H1 (cell line): ENCODE measurements at regions not wholly inside any gene's neighbourhood (a gene's known extent, or its start where the extent isn't known, plus 50 kb on each side); places are given as distances from the start of the nearest gene placed in this dataset.
A peak's percentile ranks its signal among the peaks of the same experiment; 100 is the strongest.

Experiments used
- CTCF ChIA-PET: fragments of 300-600 bp; sonication (Branson Sonifier 250); formaldehyde crosslinking; loops from one replicate; lab custom pipeline; 2021; ENCODE audit not compliant: partially characterized antibody; lab: Charles Lee
- POLR2A ChIA-PET: fragments of 300-600 bp; sonication (Branson Sonifier 250); formaldehyde crosslinking; loops from one replicate; lab custom pipeline; 2021; ENCODE audit warnings: inconsistent platforms; ENCODE audit not compliant: partially characterized antibody; lab: Charles Lee
- DNase-seq, 2 experiments: peaks; one replicate each; pipeline versions ENCODE4 v3.0.0 to v3.0.0-alpha.2; 2010 to 2022; ENCODE audit warnings: low spot score in 2 of 2, low read depth in 1 of 2, mixed read lengths in 1 of 2
- FAIRE-seq: peaks from 2 replicates; lab custom pipeline; 2011; peaks lifted over from hg19 to GRCh38; lab: Jason Lieb, UNC
- H2AFZ ChIP-seq: 2 replicates; pipeline ENCODE4 v1.8.1; 2012; ENCODE audit warnings: low read length, inconsistent platforms
- H2AK5ac ChIP-seq: 2 replicates; pipeline ENCODE4 v1.6.1; 2013; ENCODE audit warnings: low read depth, low read length
- H2BK120ac ChIP-seq: replicated peaks from 2 replicates; pipeline ENCODE3; 2013; ENCODE audit warnings: low read depth, low read length, inconsistent platforms
- H2BK12ac ChIP-seq: 2 replicates; pipeline ENCODE4 v1.6.1; 2013; ENCODE audit warnings: low read depth, low read length
- H2BK15ac ChIP-seq: 2 replicates; pipeline ENCODE4 v1.6.1; 2013; ENCODE audit warnings: low read length
- H2BK20ac ChIP-seq: 2 replicates; pipeline ENCODE4 v1.6.1; 2013; ENCODE audit warnings: low read length
- H2BK5ac ChIP-seq: 2 replicates; pipeline ENCODE4 v1.6.1; 2013; ENCODE audit warnings: low read depth, low read length
- H3K14ac ChIP-seq: 2 replicates; pipeline ENCODE4 v1.6.1; 2013; ENCODE audit warnings: inconsistent platforms; ENCODE audit not compliant: insufficient read length
- H3K18ac ChIP-seq: 2 replicates; pipeline ENCODE4 v1.6.1; 2013; ENCODE audit warnings: low read length; ENCODE audit errors: extremely low read depth
- H3K23ac ChIP-seq: 2 replicates; pipeline ENCODE4 v1.6.1; 2013; ENCODE audit warnings: inconsistent platforms; ENCODE audit not compliant: insufficient read length
- H3K23me2 ChIP-seq: 2 replicates; pipeline ENCODE4 v1.6.1; 2013; ENCODE audit warnings: low read depth, low read length
- H3K27ac ChIP-seq: 2 replicates; pipeline ENCODE4 v1.6.1; 2011; ENCODE audit warnings: low read depth, low read length, inconsistent platforms
- H3K27me3 ChIP-seq, 4 experiments: replicated peaks in 1 of 4; 1 replicate in 1 of 4; 2 replicates in 3 of 4; pipeline versions ENCODE4 v1.6.1 to v1.8.1; 2011 to 2013; ENCODE audit warnings: low read length in 3 of 4, mild to moderate bottlenecking in 3 of 4, inconsistent platforms in 2 of 4, mixed read lengths in 2 of 4, moderate library complexity in 1 of 4; ENCODE audit not compliant: control insufficient read depth in 3 of 4, insufficient read depth in 3 of 4; ENCODE audit errors: extremely low read depth in 1 of 4
- H3K36me3 ChIP-seq, 4 experiments: 2 replicates each; pipeline versions ENCODE4 v1.6.1 to v1.8.1; 2011 to 2013; ENCODE audit warnings: mild to moderate bottlenecking in 4 of 4, low read length in 3 of 4, moderate library complexity in 2 of 4, control low read depth in 1 of 4, inconsistent platforms in 1 of 4; ENCODE audit not compliant: insufficient read depth in 4 of 4, control insufficient read depth in 2 of 4
- H3K4ac ChIP-seq: replicated peaks from 2 replicates; pipeline ENCODE3; 2013; ENCODE audit warnings: low read length, low read depth, mixed read lengths, inconsistent platforms; ENCODE audit not compliant: insufficient read length
- H3K4me1 ChIP-seq, 4 experiments: replicated peaks in 1 of 4; 1 replicate in 1 of 4; 2 replicates in 3 of 4; pipeline versions ENCODE4 v1.6.1 to v1.8.1; 2011 to 2013; ENCODE audit warnings: low read length in 3 of 4, inconsistent platforms in 2 of 4, mixed read lengths in 1 of 4; ENCODE audit not compliant: insufficient read depth in 4 of 4, control insufficient read depth in 3 of 4
- H3K4me2 ChIP-seq, 2 experiments: 2 replicates each; pipeline versions ENCODE4 v1.6.1 to v1.8.1; 2011 to 2013; ENCODE audit warnings: low read depth in 2 of 2, low read length in 2 of 2, control low read depth in 1 of 2, inconsistent platforms in 1 of 2, mild to moderate bottlenecking in 1 of 2; ENCODE audit not compliant: insufficient read depth in 1 of 2
- H3K4me3 ChIP-seq, 4 experiments: fragments of 200-600, 300-600 bp in 1 of 4; sonication (generic), shearing (Covaris generic), sonication (Bioruptor Twin) in 1 of 4; 2 replicates each; pipeline versions ENCODE4 v1.5.1 to v1.8.1; 2011 to 2016; ENCODE audit warnings: low read length in 4 of 4, low read depth in 3 of 4, control low read depth in 2 of 4, inconsistent platforms in 2 of 4, mild to moderate bottlenecking in 2 of 4, mixed read lengths in 1 of 4, moderate library complexity in 1 of 4; ENCODE audit not compliant: insufficient read depth in 2 of 4; ENCODE audit errors: extremely low read depth in 1 of 4
- H3K56ac ChIP-seq: replicated peaks from 2 replicates; pipeline ENCODE3; 2013; ENCODE audit warnings: low read depth, mild to moderate bottlenecking, mixed read lengths, low read length, inconsistent platforms; ENCODE audit not compliant: insufficient read length
- H3K79me1 ChIP-seq: 2 replicates; pipeline ENCODE4 v1.6.1; 2013; ENCODE audit warnings: low read depth, low read length, control low read depth
- H3K79me2 ChIP-seq, 2 experiments: 2 replicates each; pipeline versions ENCODE4 v1.6.1 to v1.8.1; 2012 to 2013; ENCODE audit warnings: low read length in 2 of 2, mild to moderate bottlenecking in 2 of 2, inconsistent platforms in 1 of 2; ENCODE audit not compliant: insufficient read depth in 2 of 2, control insufficient read depth in 1 of 2
- H3K9ac ChIP-seq, 4 experiments: replicated peaks in 1 of 4; 1 replicate in 1 of 4; 2 replicates in 3 of 4; pipeline versions ENCODE4 v1.6.1 to v1.8.1; 2011 to 2013; ENCODE audit warnings: low read depth in 3 of 4, low read length in 3 of 4, control low read depth in 2 of 4, mild to moderate bottlenecking in 2 of 4, moderate library complexity in 2 of 4, inconsistent platforms in 1 of 4; ENCODE audit errors: extremely low read depth in 1 of 4
- H3K9me3 ChIP-seq, 2 experiments: 2 replicates each; pipeline versions ENCODE4 v1.6.1 to v1.8.1; 2012 to 2013; ENCODE audit warnings: mild to moderate bottlenecking in 2 of 2, moderate library complexity in 2 of 2, control low read depth in 1 of 2, inconsistent platforms in 1 of 2, low read depth in 1 of 2, low read length in 1 of 2, mixed read lengths in 1 of 2; ENCODE audit not compliant: insufficient read depth in 2 of 2
- H4K20me1 ChIP-seq, 2 experiments: replicated peaks in 1 of 2; 2 replicates each; pipeline versions ENCODE3 to v1.8.1; 2011 to 2013; ENCODE audit warnings: inconsistent platforms in 2 of 2, low read length in 2 of 2, mild to moderate bottlenecking in 1 of 2; ENCODE audit not compliant: insufficient read depth in 2 of 2, control insufficient read depth in 1 of 2
- H4K5ac ChIP-seq: 2 replicates; pipeline ENCODE4 v1.6.1; 2013; ENCODE audit warnings: low read length, low read depth, mixed read lengths, inconsistent platforms; ENCODE audit not compliant: insufficient read length
- H4K8ac ChIP-seq: 2 replicates; pipeline ENCODE4 v1.8.0; 2013; ENCODE audit warnings: mild to moderate bottlenecking, moderate library complexity, low read length, inconsistent platforms; ENCODE audit not compliant: insufficient read depth; ENCODE audit errors: extremely low read depth
- H4K91ac ChIP-seq: replicated peaks from 2 replicates; pipeline ENCODE3; 2013; ENCODE audit warnings: low read length, mixed read lengths, inconsistent platforms; ENCODE audit not compliant: insufficient read length
- BACH1 ChIP-seq: IDR thresholded peaks from 2 replicates; pipeline ENCODE4 v1.6.1; 2012; ENCODE audit warnings: low read length, improper control_type of control experiment
- EZH2 ChIP-seq: fragments of 200-600 bp; sonication (generic); IDR thresholded peaks from 2 replicates; pipeline ENCODE4 v1.7.1; 2012; ENCODE audit warnings: low read depth, mild to moderate bottlenecking, moderate library complexity, low read length, inconsistent platforms; ENCODE audit not compliant: severe bottlenecking
- HDAC2 ChIP-seq, 2 experiments: fragments of 300-600 bp in 1 of 2; sonication (generic) in 1 of 2; IDR thresholded peaks; 2 replicates each; pipeline ENCODE4 v1.6.1; 2011 to 2012; ENCODE audit warnings: low read depth in 2 of 2, low read length in 2 of 2, mild to moderate bottlenecking in 2 of 2, moderate library complexity in 2 of 2, borderline replicate concordance in 1 of 2, inconsistent platforms in 1 of 2
- MAFK ChIP-seq: IDR thresholded peaks from 2 replicates; pipeline ENCODE4 v1.6.1; 2012; ENCODE audit warnings: low read depth, mild to moderate bottlenecking, improper control_type of control experiment, low read length
- RNF2 ChIP-seq: fragments of 200-900, 300-1000 bp; sonication (generic); IDR thresholded peaks from 2 replicates; pipeline ENCODE4 v1.7.1; 2016; ENCODE audit warnings: borderline replicate concordance, low read depth, mild to moderate bottlenecking, antibody characterized with exemption, low read length; ENCODE audit not compliant: poor library complexity, severe bottlenecking; ENCODE audit errors: missing control alignments
- TBP ChIP-seq: IDR thresholded peaks from 2 replicates; pipeline ENCODE4 v1.6.1; 2011; ENCODE audit warnings: low read depth, low read length, improper control_type of control experiment
- WGBS, 2 experiments: shearing (Covaris generic) in 1 of 2; methylation state at CpG; one replicate each; pipeline versions ENCODE4 v1.1.6 to v1.1.7; 2013 to 2015; ENCODE audit warnings: low lambda C conversion rate in 2 of 2, mixed read lengths in 2 of 2, inconsistent platforms in 1 of 2, low coverage in 1 of 2, missing lambda C conversion rate in 1 of 2; ENCODE audit not compliant: insufficient replicate concordance in 2 of 2, insufficient coverage in 1 of 2, insufficient read length in 1 of 2; ENCODE audit errors: extremely low coverage in 1 of 2, missing lambda C conversion rate in 1 of 2; 5-methylcytosine and 5-hydroxymethylcytosine counted together

GRCh38 chr13:78478183-78478582 is 125.2 kb downstream of the POU4F1 start:
- Histone ChIP-seq H3K18ac (no peak overlapping the region), H3K79me1 (no peaks in the 10 kb centered on the region), H3K14ac (no peak overlapping the region), H2AK5ac (no peak overlapping the region), H4K5ac (no peak overlapping the region), H2BK12ac (no peak overlapping the region), H3K4me2 (no peak overlapping the region), H4K8ac (no peak overlapping the region), H3K4me3 (no peak overlapping the region), H3K4me1 (no peaks in the 10 kb centered on the region; a peak in 1 of 7 replicates), H2BK20ac (no peak overlapping the region), H2BK5ac (no peak overlapping the region), H3K27me3 (no peaks in the 10 kb centered on the region), H3K36me3 (no peaks in the 10 kb centered on the region), H3K56ac (no peak overlapping the region), H3K23ac (no peak overlapping the region), H3K23me2 (no peaks in the 10 kb centered on the region), H3K9me3 (no peaks in the 10 kb centered on the region), H3K27ac (no peak overlapping the region), H2BK120ac (no peak overlapping the region), H2AFZ (no peak overlapping the region), H2BK15ac (no peak overlapping the region), H4K20me1 (no peaks in the 10 kb centered on the region), H3K4ac (no peak overlapping the region), H4K91ac (no peak overlapping the region), H3K79me2 (no peaks in the 10 kb centered on the region), H3K9ac (no peak overlapping the region)
- TF ChIP-seq MAFK (peak; percentile 89), HDAC2 (IDR thresholded peaks at IDR 0.05; ENCODE audit: borderline replicate concordance in 1 of 2, low read depth in 2 of 2, low read length in 2 of 2) (no peak), EZH2 (no peak), BACH1 (peak; percentile 65), TBP (no peak), RNF2 (no peak)
- FAIRE-seq (no peak), DNase-seq (no peak)
- ChIA-PET CTCF (no interaction called here), POLR2A (no interaction called here)
- WGBS, 2 experiments: 71% methylated on average over 1 of the region's 1 CpG; no CpG with 5 or more reads in 1 of the 2 experiments
